Stimulated activated CD4-positive, alpha-beta T cell treated with anti-CD3 and anti-CD28 coated beads, Interleukin-4, amount 100 ng/mL, for 48 hours (primary cell): ENCODE measurements at regions not wholly inside any gene's neighbourhood (a gene's known extent, or its start where the extent isn't known, plus 50 kb on each side); places are given as distances from the start of the nearest gene placed in this dataset.
A peak's percentile ranks its signal among the peaks of the same experiment; 100 is the strongest.
"Not testable (repeated sequence)": the region's sequence is repeated elsewhere in the genome, so short reads cannot be mapped to it uniquely, and the experiment has no call there.

Experiments used
- DNase-seq, 2 donors: peaks; one replicate each; pipeline ENCODE4 v3.0.0-alpha.2; 2020; ENCODE audit warnings: low read depth in 2 of 2

DNA sequence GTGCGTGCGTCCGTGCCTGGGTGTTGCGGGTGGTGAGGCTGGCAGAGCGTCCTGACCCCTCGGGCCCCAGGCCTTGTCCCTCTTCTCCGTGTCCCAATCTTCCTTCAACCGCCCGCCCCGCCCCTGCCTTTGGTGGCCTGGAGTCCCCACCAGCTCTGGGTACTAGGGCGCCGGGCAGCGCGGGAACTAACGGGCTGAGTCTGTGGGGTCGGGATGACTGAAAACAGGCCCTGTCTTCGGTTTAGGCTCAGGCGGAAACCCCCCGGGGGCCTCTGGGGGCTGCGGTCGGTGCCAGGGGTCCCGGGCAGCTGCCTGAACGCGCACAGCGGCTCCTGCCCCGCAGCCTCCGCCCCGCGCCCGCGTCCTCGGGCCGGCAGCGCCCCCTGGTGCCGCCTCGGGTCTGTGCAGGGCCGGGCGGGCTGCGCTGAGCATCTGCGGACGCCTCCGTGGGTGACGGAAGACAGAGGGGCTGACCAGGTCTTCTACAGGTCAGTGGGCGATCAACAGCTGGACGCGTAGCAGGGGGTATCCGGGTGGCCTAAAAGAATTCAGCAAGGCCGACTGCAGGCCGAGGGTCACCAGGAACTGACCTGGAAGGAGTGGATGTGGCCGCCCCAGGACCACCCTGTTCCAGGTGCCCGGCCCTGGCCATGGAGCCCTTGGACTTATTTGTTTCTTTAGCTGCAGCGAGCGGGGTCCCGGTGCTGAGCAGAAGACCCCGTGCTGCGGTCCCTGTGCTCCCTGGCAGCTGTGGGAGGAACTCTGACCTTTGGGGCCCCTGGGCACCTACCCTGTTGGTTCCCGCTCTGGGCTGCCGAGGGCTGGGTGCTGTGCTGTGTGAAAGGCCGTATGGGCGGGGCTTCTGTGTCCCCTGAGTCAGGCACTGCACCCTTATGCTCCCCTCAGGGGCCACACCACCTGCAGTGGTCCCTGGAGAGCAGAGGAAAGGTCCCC lies 130.2 kb upstream of the LPCAT1 start:
- DNase-seq, result not testable (repeated sequence)

DNA sequence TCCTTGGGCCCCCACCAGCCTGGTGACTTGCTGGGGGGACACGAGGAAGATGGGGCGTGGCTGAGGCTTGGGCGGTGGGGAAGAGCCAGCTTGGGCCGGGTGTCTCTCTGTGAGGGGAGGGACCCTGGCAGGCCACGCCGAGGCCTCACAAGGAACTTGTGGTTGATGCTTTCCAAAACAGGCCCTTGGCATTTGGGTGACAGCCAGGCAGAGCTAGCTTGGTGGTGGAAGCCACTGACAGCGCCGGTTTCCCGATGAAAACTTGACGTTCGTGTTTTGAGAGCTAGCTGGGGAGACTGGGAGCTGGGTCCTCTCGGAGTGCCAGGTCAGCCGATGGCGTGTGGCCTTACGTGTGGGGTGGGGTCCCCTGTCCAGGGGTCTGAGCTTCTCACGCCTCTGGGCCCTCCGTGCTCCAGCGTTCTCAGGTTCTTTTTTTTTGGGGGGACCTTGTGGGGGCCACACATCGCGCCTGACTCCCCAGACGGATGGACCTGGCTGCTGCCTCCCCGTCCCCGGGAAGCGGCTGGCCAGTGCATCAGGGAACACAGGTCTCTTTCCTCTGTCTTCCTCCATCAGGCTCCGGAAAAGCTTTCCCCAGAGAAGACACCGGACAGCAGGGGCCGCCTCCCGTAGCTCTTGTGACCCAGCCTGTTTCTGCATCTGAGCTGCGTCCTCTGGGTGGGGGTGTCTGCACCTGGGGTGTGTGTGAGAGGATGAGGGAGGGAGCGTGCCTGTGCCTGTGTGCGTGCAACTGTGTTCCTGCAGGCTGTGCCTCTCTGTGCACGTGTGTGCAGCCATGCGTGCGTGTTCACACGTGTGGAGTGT lies 129.3 kb upstream of the LPCAT1 start:
- DNase-seq, result no peak

DNA sequence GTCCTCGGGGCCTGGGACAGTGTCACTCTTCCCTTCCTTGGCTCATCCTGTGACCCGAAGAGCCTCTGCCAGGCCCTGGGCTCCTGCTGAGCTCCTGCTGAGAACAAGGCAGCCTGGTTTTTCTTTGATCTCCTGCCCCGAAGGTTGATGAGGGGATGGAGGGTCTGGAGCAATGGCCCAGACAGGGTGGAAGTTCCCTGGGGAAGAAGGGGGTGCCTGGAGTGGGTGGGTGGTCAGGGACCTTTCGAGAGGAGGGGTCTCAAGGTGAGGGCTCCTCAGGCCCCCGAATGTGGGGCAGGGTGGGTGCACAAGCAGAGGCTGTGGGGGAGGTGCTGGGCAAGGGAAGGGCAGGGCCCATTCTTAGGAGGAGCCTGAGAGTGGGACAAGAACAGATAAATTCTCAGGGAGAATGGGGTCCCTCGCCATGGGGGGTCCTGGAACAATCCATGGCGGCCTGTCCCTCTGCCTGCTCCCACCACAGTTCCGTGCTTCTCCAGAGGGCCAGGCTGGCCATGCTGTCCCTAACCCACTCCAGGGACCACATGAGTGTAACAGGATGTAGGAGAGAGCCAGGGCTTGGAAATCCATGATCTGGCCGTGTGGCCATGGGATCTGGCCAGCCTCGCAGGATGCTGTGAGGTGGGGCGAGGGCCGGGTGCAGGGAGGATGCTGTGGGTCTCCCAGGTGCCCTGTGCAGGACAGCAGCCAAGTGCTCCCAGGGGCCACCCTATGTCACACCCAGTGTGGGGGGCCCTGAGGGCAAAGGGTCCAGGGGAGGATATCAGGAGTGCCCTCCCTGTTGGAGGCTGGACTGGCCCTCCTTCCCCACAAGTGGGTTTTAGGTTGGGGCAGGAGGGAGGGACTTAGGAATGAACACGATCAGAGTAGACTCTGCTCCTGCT lies 128.5 kb upstream of the LPCAT1 start:
- no peak for DNase-seq

DNA sequence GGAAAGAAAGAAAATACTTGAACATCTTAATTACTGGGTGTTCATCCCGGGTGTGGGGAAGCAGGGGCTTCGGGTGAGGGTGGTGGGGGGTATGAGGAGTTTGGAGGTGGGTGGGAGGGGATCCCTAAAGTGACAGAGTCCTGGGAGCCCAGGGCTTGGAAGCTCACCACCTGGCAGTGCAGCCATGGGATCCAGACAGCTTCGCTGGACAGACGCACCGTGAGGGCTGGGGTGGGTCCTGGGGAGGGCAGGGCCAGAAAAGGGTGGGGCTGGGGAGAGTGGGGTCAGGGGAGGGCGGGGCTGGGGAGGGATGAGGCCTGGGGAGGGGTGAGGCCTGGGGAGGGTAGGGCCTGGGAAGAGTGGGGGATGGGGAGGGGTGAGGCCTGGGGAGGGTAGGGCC lies 127.5 kb upstream of the LPCAT1 start:
- DNase-seq, result no peak

DNA sequence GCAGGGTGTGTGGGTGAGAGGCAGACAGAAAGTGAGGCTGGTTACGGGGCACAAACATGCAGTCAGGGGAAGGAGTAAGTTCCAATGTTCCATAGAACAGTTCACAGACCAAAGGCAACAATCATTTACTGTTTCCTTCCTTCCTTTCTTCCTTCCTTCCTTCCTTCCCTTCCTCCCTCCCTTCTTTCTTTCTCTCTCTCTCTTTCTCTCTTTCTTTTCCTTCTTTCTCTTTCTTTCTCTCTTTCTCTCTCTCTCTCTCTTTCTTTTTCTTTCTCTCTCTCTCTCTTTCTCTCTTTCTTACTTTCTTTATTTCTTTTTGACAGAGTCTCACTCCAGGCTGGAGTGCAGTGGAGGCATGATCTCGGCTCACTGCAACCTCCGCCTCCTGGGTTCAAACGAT lies 125.8 kb upstream of the LPCAT1 start:
- no peak for DNase-seq

DNA sequence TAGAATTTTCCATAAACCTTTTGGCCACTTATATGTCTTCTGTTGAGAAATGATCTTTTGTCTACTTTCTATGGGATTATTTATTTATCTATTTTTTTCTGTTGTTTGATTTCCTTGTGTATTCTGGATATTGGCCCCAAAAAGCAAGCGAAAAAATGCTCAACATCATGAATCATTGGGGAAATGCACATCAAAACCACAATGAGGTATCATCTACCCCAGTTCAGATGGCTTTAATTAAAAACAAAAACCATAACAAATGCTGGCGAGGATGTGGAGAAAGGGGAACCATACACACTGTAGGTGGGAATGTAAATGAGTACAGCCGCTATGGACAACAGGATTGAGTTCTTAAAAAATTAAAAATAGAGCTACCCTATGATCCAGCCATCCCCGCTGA lies 125.0 kb upstream of the LPCAT1 start:
- DNase-seq, result no peak

DNA sequence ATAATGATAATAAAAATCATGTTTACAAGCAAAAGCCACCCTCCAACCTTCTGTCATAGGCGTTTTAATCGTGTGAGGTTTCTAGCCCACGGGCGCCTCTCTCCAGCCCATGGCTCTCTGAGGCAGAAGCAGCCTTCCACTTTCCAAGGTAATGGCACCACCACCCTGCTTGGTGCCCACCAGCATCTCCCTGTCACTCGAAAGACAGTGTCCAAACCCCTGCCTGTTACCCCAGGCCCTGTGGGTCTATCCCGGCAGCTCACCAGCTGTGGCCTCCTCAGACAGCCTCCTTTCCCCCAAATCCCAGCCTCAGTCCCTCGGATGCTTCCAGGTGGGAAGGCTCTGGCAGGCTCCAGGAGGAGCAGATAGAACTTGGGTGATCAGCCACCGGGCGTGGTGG lies 123.8 kb upstream of the LPCAT1 start:
- no peak for DNase-seq

DNA sequence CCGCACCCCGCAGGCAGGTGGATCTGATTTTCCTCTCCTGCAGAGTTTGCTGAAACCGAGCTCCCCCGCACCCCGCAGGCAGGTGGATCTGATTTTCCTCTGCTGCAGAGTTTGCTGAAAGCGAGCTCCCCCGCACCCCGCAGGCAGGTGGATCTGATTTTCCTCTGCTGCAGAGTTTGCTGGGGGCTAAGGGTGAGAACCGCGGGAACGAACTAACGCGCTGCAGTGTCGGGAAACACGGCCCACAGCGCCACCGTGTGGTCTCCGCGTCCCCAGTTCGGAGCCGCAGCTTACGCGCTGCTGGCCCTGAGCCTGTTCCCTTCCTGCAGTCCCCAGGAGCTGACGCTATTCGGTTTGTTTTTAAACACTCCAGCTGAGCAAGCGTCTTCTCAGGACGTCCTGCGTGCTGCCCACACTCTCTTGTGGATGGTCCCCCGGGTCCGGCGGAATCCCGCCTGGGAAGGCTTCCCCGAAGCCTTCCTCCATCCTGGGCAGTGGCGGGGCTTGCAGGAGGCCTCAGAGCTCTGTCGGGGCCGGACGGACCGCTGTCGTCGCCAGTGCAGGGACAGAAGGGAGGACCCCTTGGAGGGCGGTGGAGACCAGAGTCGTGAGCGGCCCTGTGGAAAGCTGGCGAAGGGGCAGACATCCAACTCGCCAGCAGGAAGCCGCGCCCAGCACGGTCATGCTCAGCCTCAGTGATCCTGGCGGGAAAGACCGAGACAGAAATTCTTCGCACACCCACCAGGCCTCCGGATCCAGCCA lies 121.2 kb upstream of the LPCAT1 start:
- DNase-seq, result peak; percentile 67 to 79

DNA sequence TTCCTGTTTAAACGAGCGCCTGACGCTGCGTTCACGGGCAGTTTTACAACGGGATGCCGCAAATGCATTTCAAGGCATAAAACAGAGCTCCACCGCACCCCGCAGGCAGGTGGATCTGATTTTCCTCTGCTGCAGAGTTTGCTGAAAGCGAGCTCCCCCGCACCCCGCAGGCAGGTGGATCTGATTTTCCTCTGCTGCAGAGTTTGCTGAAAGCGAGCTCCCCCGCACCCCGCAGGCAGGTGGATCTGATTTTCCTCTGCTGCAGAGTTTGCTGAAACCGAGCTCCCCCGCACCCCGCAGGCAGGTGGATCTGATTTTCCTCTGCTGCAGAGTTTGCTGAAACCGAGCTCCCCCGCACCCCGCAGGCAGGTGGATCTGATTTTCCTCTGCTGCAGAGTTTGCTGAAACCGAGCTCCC lies 120.6 kb upstream of the LPCAT1 start:
- not testable (repeated sequence) for DNase-seq

DNA sequence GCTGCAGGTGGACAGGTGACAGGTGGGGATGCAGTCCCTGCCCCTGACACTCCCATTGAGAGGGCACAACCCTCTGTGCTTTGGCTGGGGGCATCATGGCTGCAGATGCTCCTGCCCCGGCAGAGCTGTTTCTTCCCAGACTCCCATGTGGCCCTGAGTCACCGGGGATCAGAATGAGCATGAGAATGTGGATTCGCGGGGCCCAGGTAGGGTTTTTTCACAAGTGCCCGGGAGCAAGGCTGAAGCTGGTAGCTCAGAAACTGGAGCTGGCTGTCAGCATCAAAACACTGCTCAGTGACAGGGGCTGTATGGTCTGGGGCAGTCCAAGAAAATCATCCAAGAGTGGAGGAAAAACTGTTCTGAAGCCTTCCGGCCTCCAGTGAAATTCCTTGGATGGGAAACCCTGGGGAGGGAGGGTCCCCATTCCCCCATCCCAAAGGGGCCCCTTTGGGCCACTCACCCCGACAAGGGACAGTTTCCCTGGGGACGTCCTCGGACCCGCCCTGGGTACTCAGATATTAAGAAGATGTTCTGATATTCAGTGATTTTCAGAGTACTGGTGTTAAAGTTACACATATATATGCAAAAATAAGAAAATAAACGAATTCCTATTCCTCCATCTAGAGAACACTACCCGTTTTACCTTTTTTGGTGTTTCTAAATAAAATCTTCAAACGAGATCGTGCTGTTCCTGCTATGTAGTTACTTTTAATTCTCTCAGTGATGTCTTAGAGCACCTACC lies 120.1 kb upstream of the LPCAT1 start:
- DNase-seq, result no peak

DNA sequence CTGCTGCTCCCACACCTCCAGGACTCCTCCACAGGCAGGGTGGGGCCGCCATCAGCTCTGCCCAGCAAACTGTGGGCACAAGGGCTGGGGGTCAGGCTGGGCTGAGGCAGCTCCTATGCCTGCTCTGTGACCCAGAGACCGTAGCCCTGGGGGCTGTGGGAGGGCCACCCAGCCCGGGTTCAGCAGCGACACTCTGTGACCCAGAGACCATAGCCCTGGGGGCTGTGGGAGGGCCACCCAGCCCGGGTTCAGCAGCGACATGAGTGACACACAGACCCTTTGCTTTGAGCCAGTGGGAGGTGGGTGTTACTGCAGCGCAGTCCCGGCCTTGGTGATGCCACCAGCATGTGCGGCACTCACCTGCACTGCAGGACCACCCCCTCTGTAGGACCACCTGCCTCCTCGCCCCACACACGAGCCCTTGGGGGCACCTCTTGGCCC lies 118.9 kb upstream of the LPCAT1 start:
- DNase-seq, result no peak

DNA sequence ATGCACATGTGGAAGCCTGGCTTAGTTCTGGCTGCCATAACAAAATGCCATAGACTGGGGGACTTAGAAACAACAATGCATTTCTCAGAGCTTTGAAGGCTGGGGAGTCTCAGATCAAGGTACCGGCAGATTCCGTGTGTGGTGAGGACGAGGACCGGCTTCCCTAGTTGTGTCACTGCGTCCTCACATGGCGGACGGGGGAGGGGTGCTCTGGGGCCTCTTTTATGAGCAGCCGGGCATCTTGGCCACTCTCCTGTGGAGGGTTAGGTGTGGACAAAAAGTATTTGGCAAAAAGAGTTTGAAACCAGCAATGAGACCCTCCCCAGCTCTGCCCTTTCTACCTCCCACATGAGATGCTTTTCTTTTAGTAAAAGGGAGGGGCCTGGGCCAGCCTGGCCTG lies 118.5 kb upstream of the LPCAT1 start:
- no peak for DNase-seq

DNA sequence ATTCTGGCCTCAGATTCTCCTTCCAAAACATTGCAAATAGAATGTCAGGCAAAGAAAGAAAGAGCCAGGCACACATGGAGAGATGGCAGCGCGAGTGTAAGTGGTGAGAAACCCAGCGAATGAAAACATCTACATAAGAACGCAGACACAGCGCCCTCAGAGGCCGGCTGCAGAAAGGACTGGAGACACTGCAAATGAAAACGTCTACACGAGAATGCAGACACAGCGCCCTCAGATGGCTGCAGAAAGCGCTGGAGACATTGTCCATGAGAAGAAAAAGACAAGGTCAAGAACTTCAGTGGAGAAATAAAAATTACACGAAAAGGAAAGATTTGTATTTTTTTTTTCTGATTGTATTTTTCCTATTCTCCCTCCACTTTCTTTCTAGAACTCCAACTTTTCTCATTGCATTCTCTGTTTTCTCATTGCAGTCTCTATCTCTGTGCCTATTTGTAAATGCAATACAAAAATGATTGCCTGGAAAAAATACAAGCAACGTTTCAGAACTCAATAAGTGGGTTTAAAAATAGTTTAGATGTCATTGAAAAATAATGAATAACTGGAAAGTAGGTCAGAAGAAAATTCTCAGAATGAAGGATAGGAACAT lies 117.9 kb upstream of the LPCAT1 start:
- DNase-seq, result peak; percentile 57 to 71

DNA sequence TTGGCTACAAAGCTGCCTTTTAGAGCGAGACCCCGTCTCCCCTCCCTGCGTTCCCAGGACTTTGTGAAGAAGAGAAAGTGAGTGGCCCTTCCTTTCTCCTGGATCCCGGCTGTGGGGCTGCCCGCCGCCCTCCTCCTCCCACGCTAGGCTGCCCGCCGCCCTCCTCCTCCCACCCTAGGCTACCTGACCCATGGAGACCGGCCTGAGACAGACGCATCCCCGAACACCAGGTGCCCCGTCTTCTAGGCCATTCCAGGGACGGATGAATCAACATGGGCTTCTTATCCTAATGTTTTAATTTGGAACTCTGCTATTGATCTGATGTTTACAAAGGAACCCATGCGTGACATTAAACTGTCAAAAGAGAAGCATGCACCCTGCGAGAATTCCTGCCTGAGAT lies 117.3 kb upstream of the LPCAT1 start:
- no peak for DNase-seq

DNA sequence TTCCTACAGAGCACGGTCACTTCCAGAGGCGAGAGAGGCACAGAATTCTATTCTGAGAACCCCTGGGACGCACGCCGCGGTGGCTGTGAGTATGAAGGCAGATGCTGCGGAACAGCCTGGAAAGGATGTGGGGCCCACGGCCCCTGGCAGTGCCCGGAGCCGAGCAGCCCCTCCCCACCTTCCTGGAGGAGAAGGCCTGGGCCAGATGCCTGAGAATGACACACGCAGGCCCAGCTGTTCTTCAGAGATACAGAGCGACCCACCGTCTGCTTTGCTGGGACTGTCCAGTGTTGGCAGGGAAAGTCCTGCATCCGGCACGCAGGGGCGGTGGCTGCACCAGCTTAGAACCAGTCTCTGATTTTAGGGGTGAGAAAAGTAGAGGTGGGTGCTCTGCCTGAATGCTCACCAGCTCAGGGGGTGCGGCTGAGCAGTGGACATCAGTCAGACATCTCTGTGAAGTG lies 116.7 kb upstream of the LPCAT1 start:
- DNase-seq, result no peak

DNA sequence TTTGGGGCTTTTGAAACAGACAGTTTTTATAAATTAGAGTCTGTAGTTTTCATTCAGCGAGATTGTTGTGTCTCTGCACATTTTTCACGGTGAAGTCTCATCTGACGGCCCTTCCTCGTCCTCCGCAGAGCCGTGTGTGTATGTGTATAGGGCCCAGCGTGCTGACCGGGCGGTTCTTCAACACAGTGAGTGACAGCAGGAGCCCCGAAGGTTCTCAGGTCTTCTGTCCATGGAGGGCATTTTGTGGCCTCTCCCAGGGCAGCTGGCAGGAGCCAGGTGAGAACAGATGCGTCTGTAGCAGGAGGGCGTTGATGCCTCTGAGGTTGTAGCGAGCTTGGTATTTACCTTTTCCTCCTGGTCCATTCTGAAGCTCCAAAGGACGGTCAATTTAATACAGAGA lies 116.0 kb upstream of the LPCAT1 start:
- DNase-seq, result no peak

DNA sequence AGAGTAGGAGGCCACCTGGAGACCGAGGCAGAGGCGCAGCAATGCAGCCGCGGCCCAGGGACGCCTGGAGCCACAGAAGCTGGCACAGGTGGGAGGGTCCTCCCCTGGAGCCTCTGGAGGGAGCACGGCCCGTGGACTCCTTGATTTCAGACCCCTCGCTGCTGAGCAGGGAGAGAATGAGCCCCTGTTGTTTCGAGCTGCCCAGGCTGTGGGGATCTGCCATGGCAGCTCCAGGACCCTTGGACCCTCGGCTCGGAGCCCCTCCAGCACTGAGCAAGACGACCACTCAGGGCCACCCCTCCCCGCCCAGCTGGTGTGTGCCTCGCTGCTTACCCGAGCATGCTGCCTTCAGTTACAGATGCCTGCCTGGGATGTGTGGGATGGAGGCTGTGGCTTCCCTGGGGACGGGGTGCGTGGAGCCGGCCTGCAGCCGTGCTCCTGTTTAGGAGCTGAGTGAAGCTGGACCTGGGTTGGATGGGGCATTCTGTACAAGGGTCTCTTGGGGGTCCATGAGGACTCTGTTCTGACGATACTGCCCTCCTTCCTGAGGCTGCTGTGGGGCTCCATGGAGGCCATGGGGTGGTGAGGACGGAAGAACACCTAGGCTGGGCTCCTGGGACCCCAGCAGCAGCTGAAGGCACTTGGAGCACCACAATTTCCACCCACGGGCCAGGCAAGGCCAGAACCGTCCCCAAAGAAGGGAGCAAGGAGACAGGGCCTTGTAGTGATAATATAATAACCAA lies 115.1 kb upstream of the LPCAT1 start:
- DNase-seq, result no peak

DNA sequence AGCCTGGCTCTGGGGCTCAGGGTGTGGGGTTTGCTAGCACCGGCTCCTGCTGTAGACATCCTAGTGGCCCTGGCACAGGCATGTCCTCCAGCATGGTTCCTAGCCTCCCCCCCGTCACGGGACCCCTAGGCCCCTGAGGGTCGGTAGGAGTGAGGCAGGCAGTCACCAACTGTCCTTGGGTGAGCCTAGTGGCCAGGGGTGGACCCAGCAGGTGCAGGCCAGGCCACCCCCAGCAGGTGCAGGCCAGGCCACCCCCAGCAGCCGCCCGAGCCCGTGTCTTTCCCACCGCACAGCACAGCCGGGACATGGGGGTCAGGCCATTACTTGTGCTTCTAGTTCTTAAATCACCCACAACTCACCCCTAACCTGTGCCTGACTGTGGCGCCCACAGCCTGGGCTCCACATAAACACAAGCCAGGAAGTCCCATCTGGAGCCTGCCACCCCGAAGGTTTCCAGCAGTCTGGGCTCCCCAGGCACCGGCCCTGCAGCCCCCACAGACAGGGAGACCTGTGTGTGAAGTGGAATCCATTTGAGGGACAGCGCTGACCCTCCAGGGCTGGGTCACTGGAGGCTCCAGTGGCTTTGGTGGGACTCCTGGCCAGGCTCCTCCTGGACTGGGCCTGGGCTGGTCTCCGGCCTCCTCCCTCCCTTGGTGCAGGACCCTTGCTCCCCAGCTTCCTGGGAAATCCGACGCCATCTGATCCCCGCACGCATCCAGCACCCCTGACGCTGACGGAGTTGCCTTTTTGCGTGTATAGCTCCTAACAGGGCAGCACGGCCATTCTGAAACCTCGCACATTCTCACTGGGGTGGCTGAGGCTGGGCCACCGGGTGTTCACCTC lies 114.1 kb upstream of the LPCAT1 start:
- DNase-seq, result no peak
